ENCODE measurements at regions not wholly inside any gene's neighbourhood (a gene's known extent, or its start where the extent isn't known, plus 50 kb on each side); places are given as distances from the start of the nearest gene placed in this dataset.

DNA sequence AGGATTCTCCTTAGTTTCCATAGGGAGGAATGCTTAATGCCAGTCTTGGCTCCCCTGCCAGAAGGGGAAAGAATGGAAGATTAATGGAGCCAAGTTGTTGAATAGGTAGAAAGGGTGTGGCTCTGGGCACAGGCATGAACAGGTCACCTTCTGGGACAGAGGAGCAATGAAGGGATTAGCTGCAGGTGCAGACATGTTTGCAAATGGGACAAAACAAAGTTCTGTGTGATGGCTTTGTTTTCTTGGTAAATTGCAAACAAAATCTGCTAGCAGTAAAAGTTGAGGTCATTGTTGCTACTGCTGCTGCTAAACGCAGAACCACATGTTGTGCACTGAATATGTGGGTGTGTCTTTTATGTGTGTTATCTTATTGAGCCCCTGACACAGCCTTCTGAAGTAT is 93.3 kb downstream of the PERP start:
- Histone ChIP-seq H3K79me2 (ENCODE audit: insufficient read depth, low read length) (no peaks in the 10 kb centered on the region), H3K36me3 (replicated peaks in 1 of 2; ENCODE audit: control insufficient read depth in 1 of 2, insufficient read depth in 2 of 2, low read length in 2 of 2) (no peaks in the 10 kb centered on the region), H3K4me1 (ENCODE audit: insufficient read depth, low read length) (peaks cover 13% of the 10 kb centered on the region), H3K27ac (ENCODE audit: extremely low read length, insufficient read depth, low read length) (no peak overlapping the region), H3K9ac (ENCODE audit: insufficient read depth, low read depth, low read length) (no peak overlapping the region), H3K4me2 (ENCODE audit: low read depth, low read length) (no peak overlapping the region), H2AFZ (ENCODE audit: low read length) (no peak overlapping the region), H3K4me3 (replicated peaks in 1 of 3; ENCODE audit: insufficient read depth in 1 of 3, low read depth in 2 of 3, low read length in 3 of 3) (no peak overlapping the region), H4K20me1 (ENCODE audit: insufficient read depth, low read length) (no peaks in the 10 kb centered on the region), H3K9me3 (ENCODE audit: low read length) (no peaks in the 10 kb centered on the region), H3K27me3 (ENCODE audit: control insufficient read depth in 1 of 2, insufficient read depth in 2 of 2, low read length in 2 of 2) (peaks cover 0 to 4% of the 10 kb centered on the region in 2 experiments; a peak in 2 of 5 replicates)
- FAIRE-seq (no peak), ATAC-seq (no peak), DNase-seq (ENCODE audit: low spot score) (no peak)
- 0% methylated on average over 1 of the region's 1 CpG for WGBS (ENCODE audit: low lambda C conversion rate)
- BruUV-seq (replicated peaks), result no TSS peak
- intact Hi-C loops (cut with micrococcal nuclease; ENCODE audit: unreplicated experiment), result no loop called here
- ChIA-PET CTCF (ENCODE audit: low intra/inter-chr PET ratio, low total read pairs) (no interaction called here), POLR2A (no interaction called here)
- in situ Hi-C loops (cut with HindIII; ENCODE audit: extremely low pct_ligation_motif_present, low pct_unique_long_range_greater_than_20kb), result no loop called here
- TF ChIP-seq, protein P1, sequence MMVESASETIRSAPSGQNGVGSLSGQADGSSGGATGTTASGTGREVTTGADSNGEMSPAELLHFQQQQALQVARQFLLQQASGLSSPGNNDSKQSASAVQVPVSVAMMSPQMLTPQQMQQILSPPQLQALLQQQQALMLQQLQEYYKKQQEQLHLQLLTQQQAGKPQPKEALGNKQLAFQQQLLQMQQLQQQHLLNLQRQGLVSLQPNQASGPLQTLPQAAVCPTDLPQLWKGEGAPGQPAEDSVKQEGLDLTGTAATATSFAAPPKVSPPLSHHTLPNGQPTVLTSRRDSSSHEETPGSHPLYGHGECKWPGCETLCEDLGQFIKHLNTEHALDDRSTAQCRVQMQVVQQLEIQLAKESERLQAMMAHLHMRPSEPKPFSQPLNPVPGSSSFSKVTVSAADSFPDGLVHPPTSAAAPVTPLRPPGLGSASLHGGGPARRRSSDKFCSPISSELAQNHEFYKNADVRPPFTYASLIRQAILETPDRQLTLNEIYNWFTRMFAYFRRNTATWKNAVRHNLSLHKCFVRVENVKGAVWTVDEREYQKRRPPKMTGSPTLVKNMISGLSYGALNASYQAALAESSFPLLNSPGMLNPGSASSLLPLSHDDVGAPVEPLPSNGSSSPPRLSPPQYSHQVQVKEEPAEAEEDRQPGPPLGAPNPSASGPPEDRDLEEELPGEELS (CRISPR knock-in tag; IDR thresholded peaks at IDR 0.05), result no peak
- TF ChIP-seq XRCC5 (optimal IDR thresholded peaks at IDR 0.05; ENCODE audit: low read length) (no peak), MYNN (CRISPR knock-in tag; IDR thresholded peaks at IDR 0.05; ENCODE audit: low read depth) (no peak), SOX13 (IDR thresholded peaks at IDR 0.05) (no peak), SOX13 (CRISPR knock-in tag; conservative IDR thresholded peaks at IDR 0.05 in 1 of 2, IDR thresholded peaks at IDR 0.05 in 1 of 2) (no peak), FOXJ3 (CRISPR knock-in tag; IDR thresholded peaks at IDR 0.05; ENCODE audit: borderline replicate concordance) (no peak), KLF12 (CRISPR knock-in tag; IDR thresholded peaks at IDR 0.05; ENCODE audit: borderline replicate concordance) (no peak), MTF2 (CRISPR knock-in tag; IDR thresholded peaks at IDR 0.05; ENCODE audit: borderline replicate concordance) (no peak), YEATS2 (CRISPR knock-in tag; IDR thresholded peaks at IDR 0.05; ENCODE audit: borderline replicate concordance) (no peak), ZNF367 (CRISPR knock-in tag; IDR thresholded peaks at IDR 0.05; ENCODE audit: borderline replicate concordance) (no peak), CEBPZ (IDR thresholded peaks at IDR 0.05; ENCODE audit: low read length) (no peak), ZNF788 (CRISPR knock-in tag; IDR thresholded peaks at IDR 0.05; ENCODE audit: borderline replicate concordance) (no peak), ZSCAN20 (CRISPR knock-in tag; IDR thresholded peaks at IDR 0.05; ENCODE audit: borderline replicate concordance) (no peak), DR1 (CRISPR knock-in tag; IDR thresholded peaks at IDR 0.05) (no peak), THAP7 (CRISPR knock-in tag; IDR thresholded peaks at IDR 0.05) (no peak)
- TF ChIP-seq, protein P2, sequence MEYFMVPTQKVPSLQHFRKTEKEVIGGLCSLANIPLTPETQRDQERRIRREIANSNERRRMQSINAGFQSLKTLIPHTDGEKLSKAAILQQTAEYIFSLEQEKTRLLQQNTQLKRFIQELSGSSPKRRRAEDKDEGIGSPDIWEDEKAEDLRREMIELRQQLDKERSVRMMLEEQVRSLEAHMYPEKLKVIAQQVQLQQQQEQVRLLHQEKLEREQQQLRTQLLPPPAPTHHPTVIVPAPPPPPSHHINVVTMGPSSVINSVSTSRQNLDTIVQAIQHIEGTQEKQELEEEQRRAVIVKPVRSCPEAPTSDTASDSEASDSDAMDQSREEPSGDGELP (IDR thresholded peaks at IDR 0.05; ENCODE audit: borderline replicate concordance, low read depth), result no peak
